ENCODE measurements at regions not wholly inside any gene's neighbourhood (a gene's known extent, or its start where the extent isn't known, plus 50 kb on each side); places are given as distances from the start of the nearest gene placed in this dataset.

DNA sequence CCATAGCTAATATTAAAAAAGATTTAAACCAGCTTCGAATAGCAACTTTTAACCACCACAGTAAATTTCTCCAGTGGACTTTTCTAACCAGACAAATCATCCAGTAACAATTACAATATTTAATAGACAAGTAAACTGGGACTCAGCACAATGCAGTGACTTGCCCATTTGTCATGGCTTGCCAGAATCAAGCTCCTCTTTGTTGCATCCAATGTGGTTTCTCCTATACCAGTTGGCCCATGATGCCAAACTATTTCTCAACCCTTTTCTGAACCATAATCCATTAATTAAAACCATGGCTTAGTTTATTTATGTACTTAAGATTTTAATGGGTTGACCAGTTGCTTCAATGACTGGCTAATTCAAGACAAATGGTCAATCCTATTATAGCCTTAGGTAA is 64.4 kb downstream of the DIO2 start:
- DNase-seq (ENCODE audit: low read depth): no peak

DNA sequence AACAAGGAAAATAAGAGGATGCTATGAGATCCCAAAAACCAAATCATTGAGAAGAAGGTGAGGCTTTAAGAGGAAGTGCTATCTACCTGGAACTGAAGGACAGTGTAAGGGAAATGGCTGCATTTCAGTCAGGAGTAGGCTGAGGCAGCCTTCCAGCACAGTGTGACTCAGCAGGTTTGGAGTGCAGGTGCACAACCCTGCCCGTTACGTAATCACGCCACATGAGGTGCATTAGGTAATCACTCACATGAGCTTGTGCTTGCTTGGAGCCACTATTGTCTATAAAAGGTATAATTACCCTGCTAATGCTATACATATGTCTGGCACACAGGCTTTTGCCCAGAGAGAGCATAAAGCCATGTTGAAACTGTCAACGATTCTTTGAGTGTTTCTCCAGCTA is 74.9 kb downstream of the DIO2 start:
- DNase-seq (ENCODE audit: low read depth): no peak

DNA sequence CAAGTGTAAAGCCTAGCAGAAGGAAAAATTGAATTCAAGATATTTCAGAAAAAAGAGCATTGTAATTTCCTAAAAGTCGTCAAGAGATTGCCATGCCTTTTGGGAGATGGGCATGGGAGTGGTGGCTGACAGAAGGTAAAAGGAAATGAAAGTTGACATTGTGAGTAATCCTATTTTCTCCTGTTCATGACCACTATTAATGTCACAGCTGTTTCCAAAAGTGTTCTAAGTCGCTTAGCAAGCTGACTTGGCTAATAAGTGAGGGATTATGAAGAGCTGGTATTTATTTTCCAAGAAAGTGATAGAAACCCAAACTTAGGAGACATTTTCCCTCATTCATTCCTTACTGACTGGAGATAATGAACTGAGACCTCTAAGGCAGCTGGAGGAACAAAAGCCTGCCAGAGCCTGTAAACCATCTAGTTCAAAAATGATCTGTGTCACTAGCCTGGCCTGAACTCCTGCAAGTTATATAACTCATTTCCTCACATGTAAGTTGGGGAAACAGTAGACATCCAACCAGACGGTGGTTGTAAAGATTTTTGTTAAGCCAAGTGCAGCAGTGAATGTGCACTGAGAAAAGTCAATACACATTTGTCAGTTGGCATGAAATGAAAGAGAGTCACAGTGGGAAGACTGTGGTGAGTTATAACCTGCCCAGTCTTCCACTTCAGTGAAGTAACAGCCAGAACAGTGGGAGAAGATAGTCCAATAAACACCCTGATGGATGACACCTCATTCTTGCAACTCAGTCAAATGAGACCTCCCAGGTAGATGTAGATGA is 75.8 kb downstream of the DIO2 start:
- DNase-seq (ENCODE audit: low read depth): peak; percentile 1

DNA sequence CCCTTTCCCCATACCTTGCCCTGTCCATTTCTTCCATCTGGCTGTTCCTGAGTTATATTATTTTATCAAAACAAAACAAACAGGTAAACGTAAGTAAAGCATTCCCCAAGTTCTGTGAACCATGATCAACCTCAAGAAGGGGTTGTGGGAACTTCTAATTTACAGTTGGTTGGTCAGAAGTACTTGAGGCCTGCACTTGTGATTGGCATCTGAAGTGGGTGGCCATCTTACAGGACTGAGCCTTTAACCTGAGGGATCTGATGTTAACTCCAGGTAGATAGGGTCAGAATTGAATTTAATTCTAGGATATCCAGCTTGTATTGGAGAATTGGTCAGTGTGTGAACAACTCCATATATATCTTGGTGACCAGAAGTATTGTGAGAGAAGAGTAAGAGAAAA is 77.0 kb downstream of the DIO2 start:
- DNase-seq (ENCODE audit: low read depth): no peak

DNA sequence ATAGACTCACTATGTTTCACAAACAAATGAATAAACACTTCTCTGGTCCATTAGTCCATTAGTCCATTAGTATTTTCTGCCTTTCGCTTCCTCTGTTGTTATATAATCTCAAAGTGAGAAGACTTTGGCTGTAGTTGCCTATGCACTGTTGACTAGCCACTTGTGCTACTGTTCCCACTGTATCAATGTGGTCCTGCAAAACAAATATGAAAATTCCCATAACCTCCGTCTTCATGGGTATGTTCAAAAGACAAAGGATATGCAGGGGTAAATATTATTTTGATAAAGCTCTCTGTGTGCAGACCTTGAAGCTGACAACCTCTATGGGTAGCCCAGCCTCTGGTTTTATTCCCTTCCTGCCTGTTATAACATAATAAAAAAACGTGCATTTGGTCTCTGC is 77.8 kb downstream of the DIO2 start:
- no peak for DNase-seq (ENCODE audit: low read depth)

DNA sequence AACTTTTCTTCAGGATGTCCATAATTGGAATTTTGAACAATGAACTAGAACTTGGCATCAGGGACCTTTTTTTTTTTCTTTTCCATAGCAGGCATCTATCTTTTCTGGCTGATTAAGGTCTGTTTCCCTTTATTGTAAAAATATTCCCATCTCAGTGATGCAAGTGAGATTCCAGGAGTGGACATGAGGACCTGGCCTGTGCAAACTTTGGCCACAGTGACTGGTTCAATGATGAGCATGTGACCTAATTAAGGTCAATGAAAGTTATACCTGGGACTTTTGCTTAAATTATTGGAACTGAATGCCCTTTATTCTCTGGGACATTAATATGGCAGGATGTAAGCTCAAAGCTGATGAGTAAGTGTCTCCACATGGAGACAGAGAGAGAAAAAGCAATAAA is 83.8 kb downstream of the DIO2 start:
- DNase-seq (ENCODE audit: low read depth): no peak

DNA sequence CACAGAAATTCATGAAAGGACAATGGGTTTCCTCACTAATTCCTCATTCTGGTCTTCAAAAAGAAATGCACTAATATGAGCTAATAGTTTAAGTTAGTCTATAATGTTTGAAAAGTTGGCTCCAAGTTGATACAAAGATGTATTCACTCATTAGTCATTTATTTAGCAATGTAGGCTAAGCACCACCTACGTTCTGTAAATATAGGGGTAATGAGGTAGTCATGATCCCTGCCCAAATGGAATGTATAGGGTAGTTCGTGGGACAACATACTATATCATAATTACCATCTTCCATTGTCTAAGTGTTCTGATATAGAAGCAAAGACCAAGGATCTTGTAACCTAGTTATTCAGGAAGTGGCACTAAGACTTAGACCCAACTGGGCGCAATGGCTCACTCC is 86.5 kb downstream of the DIO2 start:
- no peak for DNase-seq (ENCODE audit: low read depth)

DNA sequence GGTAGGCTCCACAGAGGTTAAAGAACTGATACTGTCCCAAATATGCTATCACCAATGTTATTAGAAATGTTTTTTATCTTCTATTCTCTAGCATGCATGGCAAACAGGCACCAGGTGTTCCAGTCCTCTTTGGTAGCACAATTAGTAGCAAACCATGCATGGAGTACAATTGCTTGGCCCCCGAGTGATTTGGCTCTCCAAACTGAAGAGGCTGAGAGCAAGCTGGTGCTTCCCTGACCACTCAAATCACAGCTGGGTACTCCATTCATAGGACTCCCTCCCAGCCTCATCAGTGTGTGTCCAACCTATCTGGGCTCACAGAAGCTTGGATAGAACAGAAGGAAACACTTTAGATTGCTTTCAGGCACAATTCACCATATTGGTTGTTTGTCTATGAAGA is 93.4 kb downstream of the DIO2 start:
- DNase-seq (ENCODE audit: low read depth): no peak

DNA sequence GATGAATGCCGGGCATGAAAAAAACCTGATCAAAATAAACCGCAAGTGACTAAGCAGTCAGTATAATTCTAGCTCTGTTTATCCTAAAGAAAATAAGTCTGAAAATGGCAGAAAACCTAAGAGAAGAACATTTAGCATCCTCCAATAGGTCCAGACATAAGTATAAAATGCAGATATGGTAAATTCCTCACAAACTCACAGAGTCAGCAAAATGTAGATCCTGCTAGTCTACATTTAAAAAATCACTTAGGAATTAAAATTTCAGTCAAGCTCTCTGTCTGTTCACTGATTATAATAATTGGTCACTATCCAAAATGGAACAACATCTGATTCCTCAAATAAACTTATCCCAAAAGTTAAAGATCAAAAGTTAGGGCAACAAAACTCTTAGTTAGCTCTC is 95.1 kb downstream of the DIO2 start:
- no peak for DNase-seq (ENCODE audit: low read depth)

DNA sequence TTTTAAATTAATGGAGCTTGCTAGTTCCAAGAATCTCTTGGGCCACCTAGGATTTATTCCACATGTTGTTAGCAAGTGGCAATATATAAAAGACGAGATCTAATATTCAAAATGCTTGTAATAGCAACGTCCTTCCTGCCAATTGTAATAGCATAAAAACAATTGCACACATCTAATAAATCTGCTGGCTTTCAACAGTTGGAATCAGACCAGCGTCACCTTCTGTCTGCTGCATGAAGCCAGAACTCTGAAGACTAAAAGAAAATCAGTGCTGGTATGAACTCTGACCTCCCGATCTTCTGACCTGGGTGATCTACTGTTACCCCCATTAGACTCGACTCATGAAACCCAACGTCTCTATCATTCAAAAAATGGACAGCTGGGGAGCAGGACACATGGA is 100.6 kb downstream of the DIO2 start:
- no peak for DNase-seq (ENCODE audit: low read depth)

DNA sequence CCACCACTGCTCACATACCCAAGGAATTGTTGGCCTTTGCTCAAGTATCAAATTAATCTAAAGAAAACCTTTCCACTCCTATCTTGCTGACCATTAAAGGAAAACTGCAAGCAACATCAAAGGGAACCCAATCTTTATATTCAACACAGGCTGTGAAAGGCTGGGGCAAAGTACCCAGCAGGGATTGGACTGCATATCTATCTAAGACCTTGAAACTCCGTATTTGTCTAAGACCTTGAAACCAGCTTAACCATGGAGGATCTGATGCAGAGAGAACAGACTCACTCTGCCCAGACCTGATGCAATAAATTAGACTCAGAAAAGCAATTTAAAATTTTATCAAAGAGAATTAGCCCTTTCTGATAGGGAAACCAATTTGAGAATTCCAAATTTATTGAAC is 102.2 kb downstream of the DIO2 start:
- DNase-seq (ENCODE audit: low read depth): no peak

DNA sequence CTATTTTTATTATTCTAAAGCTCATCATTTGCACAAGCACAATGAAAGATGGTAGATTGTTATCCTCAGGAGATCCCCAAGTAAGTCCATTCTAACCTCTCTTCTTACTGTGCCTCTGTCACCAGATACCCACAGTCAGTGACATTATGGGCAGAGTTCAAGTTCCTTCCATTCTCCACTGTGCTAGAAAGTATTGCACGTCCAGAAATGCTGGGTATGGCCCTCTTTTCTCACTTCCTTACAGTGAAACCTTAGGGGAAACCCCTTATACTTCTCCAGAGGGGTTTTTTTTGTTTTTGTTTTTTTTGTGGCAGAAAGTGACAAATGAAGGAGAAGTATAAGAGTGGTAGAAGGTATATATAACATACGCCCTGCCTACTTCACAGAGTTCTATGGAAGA is 102.9 kb downstream of the DIO2 start:
- no peak for DNase-seq (ENCODE audit: low read depth)

DNA sequence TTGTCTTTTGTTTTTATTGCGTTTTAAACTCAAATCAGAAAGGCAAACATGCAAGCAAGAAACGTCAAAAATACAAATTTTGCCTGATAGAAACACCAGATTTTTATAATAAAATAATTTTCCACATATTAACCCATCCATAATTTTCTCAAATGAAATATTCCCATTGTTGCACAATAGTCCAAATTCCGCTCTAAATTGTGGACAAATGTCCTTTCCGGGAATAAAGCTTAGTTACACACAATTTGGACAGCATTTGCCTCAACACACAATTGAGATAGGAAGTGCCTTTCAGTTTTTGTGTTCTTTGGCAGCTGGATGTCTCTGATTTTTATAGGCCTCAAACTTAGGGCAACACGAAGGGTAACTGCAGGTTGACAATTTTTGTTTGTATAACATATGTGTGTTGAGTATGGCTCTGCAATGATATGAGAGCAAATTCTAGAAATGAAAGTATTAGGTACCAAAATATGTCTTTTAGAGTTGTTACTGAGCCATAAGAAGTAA is 105.8 kb downstream of the DIO2 start:
- no peak for DNase-seq (ENCODE audit: low read depth)

DNA sequence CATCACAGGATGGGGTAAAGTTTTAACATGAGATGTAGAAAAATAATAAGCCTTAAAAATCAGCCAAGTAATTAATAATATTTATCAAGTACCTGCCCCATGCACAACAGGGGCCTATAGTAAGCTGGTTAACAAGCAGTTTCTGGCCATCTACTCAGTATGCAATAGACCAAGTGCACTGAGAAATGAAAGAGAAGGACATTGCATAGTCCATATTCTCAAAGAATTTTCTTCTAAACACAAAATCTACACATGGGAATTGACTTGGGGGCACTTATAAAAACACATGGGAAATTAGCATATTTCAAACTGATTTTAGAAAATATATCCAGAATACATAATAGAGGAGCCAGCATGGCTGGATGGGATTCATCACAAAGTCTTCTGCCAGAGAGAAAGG is 109.5 kb downstream of the DIO2 start:
- DNase-seq (ENCODE audit: low read depth): no peak

DNA sequence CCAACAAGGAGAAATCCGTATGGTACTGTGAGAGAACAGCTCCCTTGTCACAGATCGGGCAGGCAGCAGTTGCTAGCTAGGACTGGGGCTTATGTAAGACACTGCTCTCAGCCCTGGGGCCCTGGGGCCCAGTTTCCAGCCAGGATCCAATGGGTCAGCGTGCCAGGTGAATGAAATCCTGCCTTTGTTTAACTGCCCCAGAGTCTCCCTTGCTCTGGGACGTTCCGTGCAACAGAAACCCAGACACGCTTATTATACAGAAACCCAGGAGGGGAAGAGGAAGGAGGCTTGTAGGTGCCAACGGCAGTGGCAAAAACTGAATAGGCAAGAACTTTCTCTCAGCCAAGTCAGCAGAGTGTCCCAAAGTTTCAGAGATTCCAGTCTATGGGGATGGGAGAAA is 110.6 kb downstream of the DIO2 start:
- DNase-seq (ENCODE audit: low read depth): no peak

DNA sequence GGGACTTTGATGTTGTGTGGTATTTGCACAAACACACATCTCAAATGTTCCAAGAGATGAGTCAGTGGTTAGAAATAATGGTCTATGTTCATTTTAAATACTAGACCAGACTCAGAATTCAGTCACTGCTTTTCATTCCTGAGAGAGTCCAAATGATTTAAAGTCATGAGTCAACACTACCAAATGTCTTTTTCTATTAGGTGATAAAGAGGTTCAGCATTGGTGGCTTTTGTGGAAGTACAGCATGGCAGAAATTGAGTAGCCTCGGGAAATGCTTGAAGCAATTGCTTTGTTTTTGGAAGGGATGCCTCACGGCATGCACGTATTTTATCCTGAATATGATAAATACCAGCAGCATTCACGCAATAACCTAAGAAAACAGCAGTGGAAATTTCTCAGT is 115.7 kb downstream of the DIO2 start:
- peak; percentile 98 for DNase-seq (ENCODE audit: low read depth)

DNA sequence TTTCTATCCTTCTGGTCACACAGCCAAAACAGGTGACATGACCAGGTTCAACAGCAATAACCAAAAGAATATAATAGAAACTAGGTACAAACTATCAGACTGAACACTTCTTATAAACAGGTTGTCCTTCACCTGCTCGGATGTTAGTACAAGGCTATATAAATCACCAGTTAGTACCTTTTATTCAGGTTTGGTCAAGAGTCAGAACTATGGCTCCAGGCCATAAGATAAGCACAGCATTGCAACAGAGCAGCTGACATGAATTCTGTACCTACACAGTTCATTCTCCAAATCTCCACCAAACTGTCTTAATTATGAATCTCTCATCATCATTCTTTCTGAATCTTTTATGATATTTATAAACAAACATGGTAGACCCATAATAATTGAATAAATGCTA is 123.9 kb downstream of the DIO2 start:
- DNase-seq (ENCODE audit: low read depth): no peak

DNA sequence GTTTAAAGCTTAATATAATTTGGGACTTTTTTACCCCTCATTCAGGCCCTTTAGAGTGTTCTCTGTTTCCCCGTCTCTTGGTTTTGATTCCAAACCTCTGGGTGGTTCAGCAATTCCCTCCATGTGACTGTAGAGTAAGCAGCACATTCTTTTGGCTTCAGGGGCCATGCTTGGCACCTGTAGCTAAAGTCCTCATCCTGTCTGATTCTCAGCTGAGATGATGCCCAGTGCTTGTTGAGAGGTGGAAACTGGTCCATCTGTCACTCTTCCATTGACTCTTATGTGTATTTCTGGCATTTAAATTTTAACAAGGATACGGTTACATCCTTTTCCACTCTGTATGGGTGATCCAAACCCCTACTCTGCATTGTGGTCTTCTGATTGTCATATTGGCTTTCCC is 127.1 kb downstream of the DIO2 start:
- no peak for DNase-seq (ENCODE audit: low read depth)

DNA sequence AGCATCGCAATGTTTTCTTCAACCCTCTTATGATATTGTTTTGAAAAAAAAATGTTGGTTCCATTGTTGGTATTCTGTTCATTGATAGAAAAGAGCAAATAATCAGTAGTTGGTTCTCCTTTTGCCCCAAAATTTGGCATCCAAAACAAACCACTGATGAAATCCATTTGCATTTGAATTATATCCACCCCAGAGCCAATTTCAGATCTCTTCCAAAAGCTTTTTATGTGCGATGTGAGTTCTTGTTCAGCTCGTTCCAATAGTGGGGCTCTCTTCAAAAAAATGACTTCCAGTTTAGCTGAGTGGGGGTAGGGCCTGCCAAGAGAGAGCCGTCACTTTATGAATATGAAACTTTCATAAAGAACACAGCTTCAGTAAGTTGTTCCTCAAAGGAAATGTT is 130.7 kb downstream of the DIO2 start:
- DNase-seq (ENCODE audit: low read depth): no peak

DNA sequence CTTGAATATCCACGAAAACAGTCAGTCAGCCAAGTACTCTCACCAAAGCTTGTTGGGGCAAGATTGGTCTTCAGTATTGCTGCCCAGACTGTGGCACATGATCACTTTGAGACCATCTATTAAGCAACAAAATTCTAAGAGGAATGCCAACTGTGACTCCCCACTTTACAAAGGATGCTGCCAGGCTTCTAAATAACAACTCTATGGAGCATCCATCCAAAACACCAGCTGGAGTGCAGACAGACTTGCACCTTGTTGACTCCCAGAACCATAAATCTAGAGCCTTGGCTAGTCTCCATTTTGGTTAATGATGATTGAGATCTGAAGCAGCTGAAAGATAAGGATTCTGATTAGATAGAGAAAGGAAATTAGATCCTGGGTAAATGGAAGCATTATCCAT is 132.8 kb downstream of the DIO2 start:
- DNase-seq (ENCODE audit: low read depth): no peak

DNA sequence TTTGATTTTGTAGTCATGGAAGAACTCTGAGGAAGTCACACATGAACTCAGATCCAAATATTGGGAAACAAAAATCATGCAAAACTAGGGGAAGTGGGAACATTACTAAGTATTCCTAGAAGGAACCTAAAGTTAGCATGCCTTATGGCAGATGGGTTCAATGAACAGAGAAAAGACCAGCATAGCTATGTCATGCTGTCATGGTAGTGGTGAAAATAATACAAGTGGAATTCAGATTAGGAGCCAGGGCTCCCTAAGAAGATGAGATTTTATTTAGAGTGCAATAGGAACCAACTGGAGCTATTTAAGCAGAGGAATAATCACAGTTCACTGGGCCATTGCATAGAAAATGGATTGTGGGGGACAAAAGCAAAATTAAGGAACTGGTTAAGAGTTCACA is 134.0 kb downstream of the DIO2 start:
- peak; percentile 78 for DNase-seq (ENCODE audit: low read depth)

DNA sequence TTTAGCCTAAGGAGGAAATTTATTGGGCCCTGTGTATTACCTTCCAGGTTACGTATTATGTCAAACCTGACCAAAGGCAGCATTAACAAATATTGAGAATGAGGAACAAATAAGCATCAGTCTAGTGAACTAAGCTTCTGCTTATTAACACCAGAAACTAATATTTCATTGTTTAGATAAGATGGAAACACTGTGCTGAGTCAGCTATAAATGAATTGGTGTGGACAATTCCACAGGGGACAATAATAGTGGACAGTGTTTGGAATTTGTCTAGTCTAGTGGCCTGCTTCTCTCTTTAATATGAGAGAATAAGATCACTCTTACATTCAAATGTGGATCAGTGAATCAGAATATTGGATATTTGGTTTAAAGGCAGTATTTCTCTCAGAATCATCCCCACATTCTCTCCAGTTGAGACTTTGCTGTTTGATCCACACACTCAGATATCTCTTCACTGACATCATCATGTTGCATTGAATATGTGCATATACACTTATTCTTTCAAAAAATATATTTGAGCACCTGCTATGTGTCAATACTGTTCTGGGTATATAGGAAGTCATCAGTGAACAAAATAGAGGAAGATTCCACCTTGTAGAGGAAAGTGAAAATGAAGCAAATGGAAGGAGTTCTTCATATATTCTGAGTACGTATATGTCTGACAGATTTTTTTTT is 136.3 kb downstream of the DIO2 start:
- DNase-seq (ENCODE audit: low read depth): no peak

DNA sequence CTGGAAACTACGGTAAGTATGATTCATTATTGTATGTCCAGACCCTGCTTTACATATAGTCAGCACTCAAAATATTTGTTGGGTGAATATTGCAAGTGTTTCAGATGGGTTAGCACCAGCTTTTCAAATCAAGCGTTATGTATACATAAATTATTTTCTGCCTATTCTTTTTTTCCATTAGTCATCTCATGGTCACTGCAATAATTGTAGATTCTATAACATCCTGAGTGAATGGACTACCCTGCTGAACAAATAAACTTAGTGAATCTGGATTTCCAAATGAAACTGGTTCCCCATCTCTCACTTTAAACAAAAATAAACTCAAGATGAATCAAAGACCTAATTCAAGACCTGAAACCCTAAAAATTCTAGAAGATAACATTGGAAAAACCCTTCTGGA is 152.3 kb downstream of the DIO2 start:
- peak; percentile 60 for DNase-seq (ENCODE audit: low read depth)

DNA sequence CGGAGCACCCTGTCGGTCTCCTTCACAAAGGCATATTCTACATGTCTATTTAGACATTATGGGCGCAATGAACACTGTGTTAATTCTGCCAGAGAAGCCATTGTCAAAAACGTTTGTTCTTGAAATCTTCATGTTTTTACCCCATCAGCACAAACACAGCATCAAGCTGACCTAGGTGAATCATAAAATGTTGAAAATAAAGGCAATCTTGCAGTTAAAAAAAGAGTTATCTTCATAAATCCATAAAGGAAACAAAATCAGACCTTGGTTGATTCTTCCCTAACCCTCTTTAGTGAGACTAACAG is 154.9 kb downstream of the DIO2 start:
- no peak for DNase-seq (ENCODE audit: low read depth)
